ENCODE measurements at regions not wholly inside any gene's neighbourhood (a gene's known extent, or its start where the extent isn't known, plus 50 kb on each side); places are given as distances from the start of the nearest gene placed in this dataset.

DNA sequence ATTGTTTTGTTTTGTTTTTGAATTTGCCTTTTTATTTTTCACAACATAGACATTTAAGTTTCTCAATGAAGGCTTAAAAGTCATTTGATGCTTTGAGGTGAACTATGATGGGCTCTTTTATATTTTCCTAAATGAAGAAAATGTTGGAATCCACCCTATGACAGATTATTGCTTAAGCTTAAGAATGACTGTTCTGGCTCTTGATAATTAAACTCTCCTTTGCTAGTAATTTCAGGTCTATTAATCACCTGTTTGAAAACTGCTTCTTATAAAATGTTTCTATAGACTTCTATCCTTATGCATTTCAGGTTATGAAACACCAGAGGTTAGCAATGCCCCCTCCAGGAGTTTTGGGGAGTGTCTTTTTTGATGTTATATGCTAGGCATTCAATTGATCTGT lies 424.1 kb upstream of the DYNLRB2 start:
- TF ChIP-seq NFRKB (IDR thresholded peaks at IDR 0.05) (no peak), SP1 (IDR thresholded peaks at IDR 0.05) (no peak), ELF4 (IDR thresholded peaks at IDR 0.05) (no peak), TARDBP (IDR thresholded peaks at IDR 0.05) (no peak), BHLHE40 (IDR thresholded peaks at IDR 0.05; ENCODE audit: borderline replicate concordance) (no peak), ARNT (IDR thresholded peaks at IDR 0.05) (no peak), ZNF384 (IDR thresholded peaks at IDR 0.05) (no peak), L3MBTL2 (conservative IDR thresholded peaks at IDR 0.05) (no peak), FOXM1 (IDR thresholded peaks at IDR 0.05; ENCODE audit: borderline replicate concordance) (no peak), PKNOX1 (IDR thresholded peaks at IDR 0.05) (no peak), SUZ12 (IDR thresholded peaks at IDR 0.05) (no peak), FOXA1 (IDR thresholded peaks at IDR 0.05) (no peak), FOXK2 (IDR thresholded peaks at IDR 0.05) (no peak)
